Vagina (tissue), 2 donors: ENCODE measurements at regions not wholly inside any gene's neighbourhood (a gene's known extent, or its start where the extent isn't known, plus 50 kb on each side); places are given as distances from the start of the nearest gene placed in this dataset.
"Not testable (repeated sequence)": the region's sequence is repeated elsewhere in the genome, so short reads cannot be mapped to it uniquely, and the experiment has no call there.

Experiments
- DNase-seq, 2 donors: peaks; one replicate each; pipeline ENCODE4 v3.0.0-alpha.2; 2017; ENCODE audit errors: extremely low spot score in 2 of 2
- H3K27ac ChIP-seq: fragments of 200-600 bp; sonication (generic); one replicate; pipeline ENCODE4 v1.5.1; 2019
- H3K27me3 ChIP-seq: fragments of 200-600 bp; sonication (generic); one replicate; pipeline ENCODE4 v1.5.1; 2019
- H3K36me3 ChIP-seq, 2 donors: fragments of 200-600 bp; sonication (generic); one replicate each; pipeline ENCODE4 v1.5.1; 2017 to 2019
- H3K4me1 ChIP-seq: fragments of 200-600 bp; sonication (generic); one replicate; pipeline ENCODE4 v1.5.1; 2019
- H3K4me3 ChIP-seq, 2 donors: fragments of 200-600 bp; sonication (generic); 1 replicate in 1 of 2; 2 replicates in 1 of 2; pipeline ENCODE4 v1.5.1; 2016 to 2019
- H3K9me3 ChIP-seq: fragments of 200-600 bp; sonication (generic); one replicate; pipeline ENCODE4 v1.5.1; 2019
- CTCF ChIP-seq, 3 experiments: fragments of 450-650 bp in 2 of 3; fragments of 200-600 bp in 1 of 3; sonication (generic) in 1 of 3; IDR thresholded peaks; one replicate each; pipeline ENCODE4 v1.5.1; 2017 to 2019; ENCODE audit warnings: antibody characterized with exemption in 3 of 3, mild to moderate bottlenecking in 2 of 3, moderate library complexity in 2 of 3
- POLR2A ChIP-seq, 2 donors: fragments of 450-650 bp; IDR thresholded peaks; one replicate each; pipeline ENCODE4 v1.6.1; 2017; ENCODE audit warnings: antibody characterized with exemption in 2 of 2, mild to moderate bottlenecking in 2 of 2, moderate library complexity in 2 of 2
- POLR2AphosphoS5 ChIP-seq, 2 donors: sonication (generic); formaldehyde crosslinking; IDR thresholded peaks; one replicate each; pipeline ENCODE4 v1.9.0; 2017; ENCODE audit warnings: antibody characterized with exemption in 2 of 2, mild to moderate bottlenecking in 2 of 2, low read depth in 1 of 2; ENCODE audit not compliant: insufficient read depth in 1 of 2
- intact Hi-C: fragments of 100-400 bp; cut with DNase I; formaldehyde crosslinking; loops from one replicate; pipeline ENCODE4 v1.15.1; 2023

DNA sequence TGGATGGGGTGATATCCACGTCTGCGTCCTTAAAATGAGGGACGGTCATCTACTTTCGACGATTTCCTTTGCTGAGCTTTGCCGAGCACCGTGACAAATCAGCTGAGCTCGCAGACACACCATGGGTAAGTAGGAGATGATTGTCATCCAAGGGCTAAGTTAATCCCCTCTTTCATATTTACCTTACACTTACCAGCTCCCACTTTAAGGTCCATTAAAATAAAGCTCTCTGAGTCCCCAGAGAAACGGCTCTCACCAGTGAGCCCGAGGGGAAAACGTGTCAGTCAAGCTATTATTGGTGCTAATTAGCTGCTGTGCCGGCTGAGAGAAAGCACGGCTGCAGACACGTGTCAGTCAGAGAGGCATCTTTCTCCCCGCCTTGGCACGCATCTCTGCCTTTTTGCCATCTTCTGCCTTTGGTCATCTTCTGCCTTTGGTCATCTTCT is 72.2 kb downstream of the CRLF2 start:
- H3K27ac ChIP-seq = no peak overlapping the region
- H3K36me3 ChIP-seq = no peaks in the 10 kb centered on the region
- DNase-seq = peak in 1 of 2 donors; percentile 56
- H3K27me3 ChIP-seq = no peaks in the 10 kb centered on the region
- no peaks in the 10 kb centered on the region for H3K4me1 ChIP-seq
- no peaks in the 10 kb centered on the region for H3K9me3 ChIP-seq
- intact Hi-C loops = no loop called here
- no peak for TF ChIP-seq POLR2A (IDR thresholded peaks at IDR 0.05)
- TF ChIP-seq POLR2AphosphoS5 (IDR thresholded peaks at IDR 0.05; ENCODE audit: insufficient read depth in 1 of 2, low read depth in 1 of 2) = no peak
- TF ChIP-seq CTCF (IDR thresholded peaks at IDR 0.05) = no peak
- no peak overlapping the region for H3K4me3 ChIP-seq

GRCh38 chrX:1139185-1139500 is 73.3 kb downstream of the CRLF2 start:
- no peaks in the 10 kb centered on the region for H3K9me3 ChIP-seq
- H3K4me3 ChIP-seq = no peak overlapping the region
- no peaks in the 10 kb centered on the region for H3K27me3 ChIP-seq
- no peaks in the 10 kb centered on the region for H3K4me1 ChIP-seq
- TF ChIP-seq POLR2AphosphoS5 (IDR thresholded peaks at IDR 0.05; ENCODE audit: insufficient read depth in 1 of 2, low read depth in 1 of 2) (no peak), CTCF (IDR thresholded peaks at IDR 0.05) (no peak), POLR2A (IDR thresholded peaks at IDR 0.05) (no peak)
- intact Hi-C loops = no loop called here
- no peak overlapping the region for H3K27ac ChIP-seq
- H3K36me3 ChIP-seq = no peaks in the 10 kb centered on the region
- peak in 1 of 2 donors; percentile 44 for DNase-seq

GRCh38 chrX:1138476-1139184 is 73.8 kb downstream of the CRLF2 start:
- Histone ChIP-seq H3K9me3 (no peaks in the 10 kb centered on the region), H3K27ac (no peak overlapping the region), H3K27me3 (no peaks in the 10 kb centered on the region), H3K4me3 (no peak overlapping the region), H3K4me1 (no peaks in the 10 kb centered on the region), H3K36me3 (no peaks in the 10 kb centered on the region)
- TF ChIP-seq CTCF (IDR thresholded peaks at IDR 0.05) (no peak), POLR2A (IDR thresholded peaks at IDR 0.05) (no peak), POLR2AphosphoS5 (IDR thresholded peaks at IDR 0.05; ENCODE audit: insufficient read depth in 1 of 2, low read depth in 1 of 2) (no peak)
- peak; percentile 44 to 61 for DNase-seq
- intact Hi-C loops = no loop called here

DNA sequence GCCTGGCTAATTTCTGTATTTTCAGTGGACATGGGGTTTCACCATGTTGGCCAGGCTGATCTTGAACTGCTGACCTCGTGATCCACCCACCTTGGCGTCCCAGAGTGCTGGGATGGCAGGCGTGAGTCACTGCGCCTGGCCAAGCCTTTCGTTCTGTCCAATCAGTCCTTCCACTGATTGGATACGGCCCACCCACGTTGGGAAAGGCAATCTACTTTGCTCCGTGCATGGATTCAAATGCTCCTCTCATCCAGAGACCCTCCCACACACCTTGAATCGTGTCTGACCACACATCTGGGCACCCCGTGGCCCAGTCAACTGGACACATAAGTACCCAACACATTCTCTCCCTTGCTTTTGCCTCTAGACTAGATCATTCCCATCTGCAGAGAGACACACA is 74.9 kb downstream of the CRLF2 start:
- Histone ChIP-seq H3K9me3 (no peaks in the 10 kb centered on the region), H3K27me3 (no peaks in the 10 kb centered on the region), H3K4me3 (no peak overlapping the region), H3K27ac (no peak overlapping the region), H3K4me1 (no peaks in the 10 kb centered on the region), H3K36me3 (no peaks in the 10 kb centered on the region)
- intact Hi-C loops = no loop called here
- DNase-seq = peak in 1 of 2 donors; percentile 54
- no peak for TF ChIP-seq POLR2AphosphoS5 (IDR thresholded peaks at IDR 0.05; ENCODE audit: insufficient read depth in 1 of 2, low read depth in 1 of 2)
- TF ChIP-seq POLR2A (IDR thresholded peaks at IDR 0.05) = no peak
- TF ChIP-seq CTCF (IDR thresholded peaks at IDR 0.05) = no peak

DNA sequence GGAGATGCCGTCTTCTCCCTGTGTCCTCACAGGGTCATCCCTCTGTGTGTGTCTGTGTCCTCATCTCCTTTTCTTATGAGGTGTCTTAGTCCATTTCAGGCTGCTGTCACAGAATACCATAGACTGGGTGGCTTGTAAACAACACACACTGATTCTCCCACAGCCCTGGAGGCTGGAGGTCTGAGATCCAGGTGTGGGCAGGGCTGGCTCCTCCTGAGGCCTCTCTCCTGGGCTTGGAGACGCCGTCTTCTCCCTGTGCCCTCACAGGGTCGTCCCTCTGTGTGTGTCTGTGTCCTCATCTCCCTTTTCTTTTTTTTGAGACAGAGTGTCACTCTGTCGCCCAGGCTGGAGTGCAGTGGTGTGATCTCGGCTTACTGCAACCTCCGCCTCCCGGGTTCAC is 75.9 kb downstream of the CRLF2 start:
- H3K4me3 ChIP-seq, H3K27ac ChIP-seq, H3K36me3 ChIP-seq, H3K9me3 ChIP-seq, H3K4me1 ChIP-seq, intact Hi-C loops, H3K27me3 ChIP-seq: not testable (repeated sequence)
- DNase-seq = peak in 1 of 2 donors; percentile 6
